OCI-LY7 (cell line): ENCODE measurements at regions not wholly inside any gene's neighbourhood (a gene's known extent, or its start where the extent isn't known, plus 50 kb on each side); places are given as distances from the start of the nearest gene placed in this dataset.

Experiments
- EZH2phosphoT487 ChIP-seq: fragments of 200-600 bp; sonication (generic); IDR thresholded peaks from 2 replicates; pipeline ENCODE4 v1.6.1; 2018; ENCODE audit warnings: low read depth, borderline replicate concordance, mild to moderate bottlenecking, mixed run types, antibody characterized with exemption, low read length, moderate library complexity, mixed read lengths
- TF ChIP-seq, protein P1 (sequence below): fragments of 200-600 bp; sonication (generic); conservative IDR thresholded peaks from 2 replicates; pipeline ENCODE4 v1.5.1; 2014; ENCODE audit warnings: mild to moderate bottlenecking, antibody characterized with exemption, low read length, moderate library complexity, mixed read lengths

GRCh38 chrX:99095965-99096635 lies 1314.0 kb downstream of the PCDH19 start:
- TF ChIP-seq, protein P1, sequence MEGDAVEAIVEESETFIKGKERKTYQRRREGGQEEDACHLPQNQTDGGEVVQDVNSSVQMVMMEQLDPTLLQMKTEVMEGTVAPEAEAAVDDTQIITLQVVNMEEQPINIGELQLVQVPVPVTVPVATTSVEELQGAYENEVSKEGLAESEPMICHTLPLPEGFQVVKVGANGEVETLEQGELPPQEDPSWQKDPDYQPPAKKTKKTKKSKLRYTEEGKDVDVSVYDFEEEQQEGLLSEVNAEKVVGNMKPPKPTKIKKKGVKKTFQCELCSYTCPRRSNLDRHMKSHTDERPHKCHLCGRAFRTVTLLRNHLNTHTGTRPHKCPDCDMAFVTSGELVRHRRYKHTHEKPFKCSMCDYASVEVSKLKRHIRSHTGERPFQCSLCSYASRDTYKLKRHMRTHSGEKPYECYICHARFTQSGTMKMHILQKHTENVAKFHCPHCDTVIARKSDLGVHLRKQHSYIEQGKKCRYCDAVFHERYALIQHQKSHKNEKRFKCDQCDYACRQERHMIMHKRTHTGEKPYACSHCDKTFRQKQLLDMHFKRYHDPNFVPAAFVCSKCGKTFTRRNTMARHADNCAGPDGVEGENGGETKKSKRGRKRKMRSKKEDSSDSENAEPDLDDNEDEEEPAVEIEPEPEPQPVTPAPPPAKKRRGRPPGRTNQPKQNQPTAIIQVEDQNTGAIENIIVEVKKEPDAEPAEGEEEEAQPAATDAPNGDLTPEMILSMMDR: no peak
- TF ChIP-seq EZH2phosphoT487: no peak
